GM21717 (cell line): ENCODE measurements at regions not wholly inside any gene's neighbourhood (a gene's known extent, or its start where the extent isn't known, plus 50 kb on each side); places are given as distances from the start of the nearest gene placed in this dataset.

Source experiments
- ATAC-seq: cut with Tn5 transposase; IDR thresholded peaks from one replicate; pipeline ENCODE4 v1.9.1; 2021; ENCODE audit warnings: mild to moderate bottlenecking, moderate library complexity; ENCODE audit not compliant: unreplicated experiment

DNA sequence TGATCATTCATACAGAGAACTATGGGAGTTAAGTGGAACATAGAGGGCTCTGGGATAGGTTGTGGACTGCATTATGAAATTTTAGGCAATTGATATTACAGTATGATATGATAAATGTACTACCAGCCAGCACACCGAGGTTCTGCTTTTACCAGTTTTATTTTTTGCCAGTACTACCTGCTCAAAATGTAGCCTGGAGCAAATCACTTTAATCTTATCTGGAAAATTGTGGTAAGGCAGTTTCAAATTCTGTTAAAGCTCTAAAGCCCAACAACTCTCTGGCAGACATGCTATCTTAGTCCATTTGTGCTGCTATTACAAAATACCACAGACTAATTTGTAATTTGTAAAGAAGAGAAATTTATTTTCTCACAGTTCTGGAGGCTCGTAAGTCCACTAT is 474.9 kb upstream of the CWC22 start:
- no peak for ATAC-seq

DNA sequence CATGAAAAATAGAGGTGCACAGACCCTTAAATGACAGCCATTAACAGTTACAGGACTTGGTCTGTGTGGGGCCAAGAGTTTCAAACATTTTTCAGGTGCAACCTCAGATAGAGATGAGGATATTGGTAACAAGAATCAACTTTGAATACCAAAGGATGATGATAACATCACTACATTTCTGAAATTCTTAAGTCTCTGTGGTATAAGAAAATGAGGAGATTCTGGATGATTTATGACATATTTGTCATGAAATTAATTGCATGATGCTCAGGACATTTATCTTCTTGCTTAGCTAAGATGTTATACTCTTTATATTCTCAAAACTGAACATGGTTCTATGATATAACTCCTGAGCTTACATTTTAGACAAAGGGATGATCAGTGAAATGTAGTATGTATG is 471.8 kb upstream of the CWC22 start:
- ATAC-seq: no peak

DNA sequence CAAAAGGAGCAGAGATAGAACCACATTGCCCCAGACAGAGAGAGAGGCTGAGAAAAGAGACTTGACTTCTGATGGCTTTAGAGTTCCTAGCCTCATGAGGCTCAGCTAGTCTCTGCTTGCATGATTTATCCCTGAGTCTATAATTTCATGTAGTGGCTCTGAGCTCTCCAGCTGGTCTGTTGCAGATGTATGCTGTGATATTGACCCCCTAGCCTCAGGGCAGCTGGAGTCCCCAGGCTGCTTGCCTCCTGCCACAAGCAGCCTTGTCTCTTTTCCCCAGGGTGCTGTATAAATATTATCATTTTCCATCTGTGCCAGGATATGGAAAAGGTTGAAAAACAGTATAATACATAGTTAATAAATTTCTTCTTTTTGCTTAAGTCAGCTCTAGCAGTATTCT is 467.6 kb upstream of the CWC22 start:
- ATAC-seq: no peak

DNA sequence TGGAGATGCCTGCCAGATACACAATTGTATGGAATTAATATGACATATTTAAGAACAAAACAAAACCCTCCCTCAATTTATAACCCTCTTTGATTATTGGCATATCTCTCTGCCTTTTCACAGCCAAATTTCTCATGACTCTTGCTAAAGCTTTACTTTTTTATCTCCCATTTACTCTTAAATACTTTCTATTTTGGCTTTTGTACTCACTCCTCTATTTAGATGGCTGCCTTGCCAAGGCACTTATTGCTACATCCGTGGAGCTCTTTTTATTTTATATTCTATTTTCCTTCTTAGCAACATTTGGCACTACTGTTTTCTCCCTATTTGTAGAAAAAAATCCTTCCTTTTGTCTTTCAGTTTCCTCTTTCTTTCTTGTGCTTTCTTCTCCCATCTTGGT is 466.4 kb upstream of the CWC22 start:
- no peak for ATAC-seq

DNA sequence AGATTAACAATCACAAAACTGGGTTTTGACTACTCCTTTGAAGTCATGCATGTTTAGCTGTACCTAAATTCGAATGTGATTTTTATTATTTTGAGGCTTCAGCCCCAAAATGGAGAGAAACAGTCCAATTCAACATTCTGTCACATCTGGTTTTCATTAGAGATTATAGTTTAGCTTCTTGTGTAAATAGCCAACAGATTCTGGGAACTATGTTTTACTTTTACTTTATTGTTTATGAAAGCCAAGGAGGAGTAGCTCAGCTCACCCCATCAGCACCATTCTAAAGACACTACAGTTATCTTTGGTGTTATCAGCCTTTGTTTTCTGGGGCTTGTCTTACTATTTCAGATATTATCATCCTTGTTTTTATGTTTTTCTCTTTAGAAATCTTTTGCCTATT is 465.0 kb upstream of the CWC22 start:
- no peak for ATAC-seq

DNA sequence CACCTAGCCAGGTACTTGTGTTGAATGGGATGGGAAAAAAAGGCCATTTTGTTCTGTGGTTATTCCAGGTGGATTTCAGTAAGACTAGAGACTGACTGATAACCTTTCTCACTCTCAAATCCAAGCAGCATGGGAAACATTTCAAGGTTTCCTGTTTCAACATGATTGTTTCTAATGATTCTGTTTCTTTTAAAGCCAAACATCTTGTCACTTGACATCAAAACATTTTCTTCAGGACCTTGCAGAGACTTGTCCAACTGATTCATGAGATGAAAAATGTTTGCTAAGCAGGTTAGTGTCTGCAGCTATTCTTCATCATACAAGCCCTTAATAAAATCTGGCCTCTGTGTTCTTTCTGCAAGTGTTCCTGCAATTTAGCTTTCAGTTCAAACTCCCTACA is 456.5 kb upstream of the CWC22 start:
- ATAC-seq: no peak

DNA sequence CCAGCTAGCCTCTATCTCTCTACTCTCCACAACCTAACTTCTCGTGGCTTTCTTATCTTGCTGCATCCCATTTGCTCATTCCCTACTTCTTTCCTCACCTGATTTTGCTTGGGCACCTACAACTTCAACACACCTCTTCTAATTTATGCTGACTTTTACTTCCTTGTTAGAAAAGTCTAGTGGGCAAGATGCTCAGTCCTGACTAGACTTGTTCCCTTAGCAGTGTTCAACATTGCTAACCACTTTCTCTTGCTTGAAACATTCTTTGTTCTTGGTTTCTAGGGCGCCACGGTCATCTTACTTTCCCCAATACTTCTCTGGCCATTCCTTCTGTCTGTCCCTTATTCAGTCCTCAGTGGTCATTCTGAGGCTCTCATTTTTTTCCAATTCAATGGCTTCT is 454.7 kb upstream of the CWC22 start:
- no peak for ATAC-seq

DNA sequence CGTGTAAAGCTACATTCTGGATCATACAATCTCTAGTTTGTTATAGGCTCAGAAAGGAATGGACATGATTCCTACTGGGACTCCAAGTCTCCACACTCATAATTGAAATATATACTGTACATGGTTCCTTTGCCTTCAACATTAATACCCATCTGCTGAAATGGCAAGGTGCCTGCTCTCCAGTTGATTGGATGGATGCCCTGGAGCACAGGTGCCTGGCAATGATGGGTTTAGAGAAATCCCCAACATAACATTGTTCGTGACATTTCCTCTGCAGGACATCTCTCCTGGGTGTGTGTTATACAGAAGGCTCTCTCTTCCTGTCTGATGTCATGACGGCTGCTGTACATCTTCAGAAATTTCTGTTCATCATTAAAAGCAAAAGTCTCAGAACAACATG is 449.7 kb upstream of the CWC22 start:
- ATAC-seq: no peak

DNA sequence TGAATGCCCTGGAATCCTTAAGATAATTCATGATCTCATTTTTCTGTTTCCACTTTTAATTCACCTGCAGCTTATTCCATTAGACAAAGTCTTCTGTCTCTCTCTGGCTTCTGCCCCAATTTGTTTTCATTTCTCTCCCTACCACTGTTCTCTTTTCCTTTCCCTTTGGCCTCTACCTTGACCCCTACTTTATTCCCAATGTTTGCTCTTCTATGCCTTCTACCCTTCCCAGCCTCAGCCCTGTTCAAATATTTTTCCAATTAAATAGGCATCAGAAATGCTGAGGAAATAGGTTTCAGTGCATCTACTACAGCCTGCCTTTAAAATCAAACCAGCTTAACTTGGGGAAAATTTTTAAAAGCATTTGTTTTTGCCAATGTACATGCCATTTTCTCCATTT is 443.7 kb upstream of the CWC22 start:
- no peak for ATAC-seq

DNA sequence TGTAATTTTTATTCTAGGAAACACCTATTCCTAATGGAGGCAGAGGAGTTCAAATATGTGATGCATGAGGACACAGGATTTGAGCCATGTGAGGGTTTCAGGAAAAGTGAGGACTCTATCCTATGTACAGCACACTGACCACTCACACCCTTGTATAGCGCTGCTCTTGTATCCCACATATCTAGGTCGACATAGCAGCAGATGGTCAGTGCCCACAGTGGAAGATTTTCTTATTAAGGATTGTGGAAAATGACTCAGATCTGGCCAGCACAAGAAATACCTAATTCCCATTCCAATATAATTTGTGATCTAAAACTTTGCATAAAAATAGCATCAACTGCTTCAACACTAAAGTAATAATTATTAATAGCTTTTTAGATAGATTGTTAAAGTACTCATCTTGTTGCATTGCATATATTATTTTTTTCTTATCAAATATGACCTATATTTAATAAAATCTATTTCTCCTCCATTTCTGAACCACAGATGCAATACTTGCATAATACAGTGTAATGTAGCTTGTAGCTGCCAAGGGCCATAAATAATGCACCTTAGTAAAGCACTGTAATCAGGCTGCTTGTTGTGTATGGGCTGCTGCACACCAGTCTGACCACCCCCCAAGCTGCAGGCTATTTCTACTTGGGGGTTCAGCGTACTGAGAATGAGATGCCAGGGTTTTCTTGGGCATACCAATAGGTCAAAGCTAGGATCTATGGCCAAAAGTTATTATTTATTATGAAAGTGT is 442.2 kb upstream of the CWC22 start:
- no peak for ATAC-seq

DNA sequence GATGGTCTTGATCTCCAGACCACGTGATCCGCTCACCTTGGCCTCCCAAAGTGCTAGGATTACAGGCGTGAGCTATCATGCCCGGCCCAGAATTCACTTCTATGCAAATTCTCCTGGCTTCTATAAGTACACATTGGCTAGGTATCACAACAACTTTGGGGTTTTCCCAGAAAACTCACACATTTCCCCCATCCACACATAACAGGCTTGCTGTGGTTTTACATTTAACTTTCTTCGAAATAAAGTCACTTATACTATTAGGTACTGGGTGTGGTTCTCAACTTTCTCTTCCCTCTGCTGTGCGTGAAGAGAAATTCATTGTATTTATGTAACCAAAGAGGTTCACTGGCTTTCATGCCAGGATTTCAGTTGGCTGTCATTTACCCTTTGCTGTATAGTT is 439.4 kb upstream of the CWC22 start:
- ATAC-seq: no peak

DNA sequence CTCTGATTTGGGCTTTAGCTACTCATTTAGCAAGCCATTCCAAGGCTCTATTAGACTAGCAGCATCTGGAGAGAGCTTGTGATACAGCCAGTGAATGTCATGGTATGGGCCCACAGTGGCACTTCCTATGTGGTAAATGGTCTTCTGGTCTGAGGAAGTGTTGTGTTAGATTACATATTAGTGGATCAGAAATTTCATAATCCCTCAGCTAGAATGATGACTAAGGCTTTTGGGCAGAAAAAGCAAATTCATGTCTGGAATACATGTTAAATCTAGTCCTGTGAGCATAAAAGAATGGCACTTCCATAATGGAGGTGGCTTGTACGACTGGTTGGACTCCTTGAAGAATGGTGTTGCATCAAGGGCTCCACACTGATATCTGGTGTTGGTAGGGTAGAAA is 436.8 kb upstream of the CWC22 start:
- ATAC-seq: no peak

DNA sequence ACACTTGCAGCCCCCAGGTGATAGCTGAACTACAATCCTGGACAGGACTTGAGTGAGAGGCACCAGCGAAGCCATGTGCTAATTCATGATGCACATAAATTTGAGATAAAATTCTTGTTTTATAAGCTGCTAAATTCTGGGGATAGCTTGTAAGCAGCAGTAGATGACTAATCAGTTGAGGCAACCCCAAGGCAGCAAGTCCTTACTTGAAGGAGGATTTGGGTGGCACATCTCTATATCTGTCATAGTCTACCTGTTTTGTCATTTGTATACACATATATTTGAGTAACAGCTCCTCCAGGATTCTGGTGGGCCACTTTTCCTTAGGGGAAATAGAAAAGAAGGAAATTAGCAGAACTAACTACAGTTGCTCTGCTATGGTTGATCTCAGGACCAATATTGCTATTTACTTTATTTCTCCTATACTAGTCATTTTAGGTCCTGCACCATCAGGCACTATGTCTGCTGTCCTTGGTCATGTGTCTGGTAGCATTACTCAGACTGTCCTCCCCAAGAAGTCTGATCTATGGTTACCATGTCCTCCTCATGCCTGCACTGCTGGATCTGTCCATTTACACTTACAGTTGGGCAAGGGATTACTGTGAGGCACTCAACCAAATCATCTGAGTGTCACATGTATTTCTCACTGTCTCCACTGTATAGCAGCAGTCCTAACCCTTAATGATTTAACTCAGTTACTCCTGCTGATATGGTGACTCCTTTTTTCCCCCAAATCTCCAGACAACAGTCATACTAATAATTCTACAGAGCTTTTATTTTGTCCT is 436.0 kb upstream of the CWC22 start:
- no peak for ATAC-seq

DNA sequence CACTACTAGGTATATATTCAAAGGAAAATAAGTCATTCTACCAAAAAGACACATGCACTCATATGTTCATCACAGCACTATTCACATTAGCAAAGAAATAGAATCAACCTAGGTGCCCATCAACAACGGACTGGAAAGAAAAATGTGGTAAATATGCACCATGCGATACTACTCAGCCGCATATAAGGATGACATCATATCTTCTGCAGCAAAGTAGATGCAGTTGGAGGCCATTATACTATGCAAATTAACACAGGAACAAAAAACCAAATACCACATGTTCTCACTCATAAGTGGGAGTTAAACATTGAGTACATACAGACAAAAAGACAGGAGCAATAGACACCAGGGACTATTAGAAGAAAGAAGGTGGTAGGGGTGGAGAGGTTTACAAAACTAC is 412.1 kb upstream of the CWC22 start:
- no peak for ATAC-seq

DNA sequence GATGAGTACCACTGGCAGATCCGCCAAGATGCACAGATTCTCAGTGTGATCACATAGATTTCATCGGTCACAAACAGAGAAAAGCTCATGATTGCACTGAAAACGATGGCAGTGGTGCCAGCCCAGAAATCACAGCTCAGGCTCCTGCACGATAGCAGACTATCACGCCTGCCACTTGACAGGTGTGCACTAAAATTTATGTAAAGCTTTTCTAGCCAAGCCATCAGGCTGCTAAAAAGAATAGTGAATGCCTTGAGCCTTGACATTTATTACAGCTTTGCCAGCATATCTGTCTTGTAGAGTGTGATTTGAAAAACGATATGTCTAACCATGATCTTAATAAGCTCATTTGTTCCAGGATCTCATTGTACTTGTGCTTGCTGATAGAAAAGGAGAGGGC is 409.5 kb upstream of the CWC22 start:
- ATAC-seq: no peak

DNA sequence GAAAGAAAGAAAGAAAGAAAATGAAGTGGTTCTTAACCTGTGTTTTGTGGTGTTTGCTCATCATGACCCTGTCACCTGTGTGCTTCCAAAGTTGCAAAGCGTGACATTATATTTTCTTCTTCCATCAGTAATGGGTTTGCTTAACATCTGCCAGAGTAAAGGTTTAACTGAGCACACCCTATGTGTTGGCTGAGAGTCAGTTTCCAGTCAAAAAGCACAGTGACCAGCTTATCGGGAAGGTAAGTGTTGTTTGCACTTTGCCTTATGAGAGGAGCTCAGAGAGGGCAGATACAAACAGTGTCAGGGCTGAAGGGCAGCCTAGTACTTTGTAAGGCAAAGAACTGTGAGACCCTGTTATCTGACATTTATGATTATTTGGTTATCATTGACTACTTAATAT is 406.2 kb upstream of the CWC22 start:
- ATAC-seq: no peak

DNA sequence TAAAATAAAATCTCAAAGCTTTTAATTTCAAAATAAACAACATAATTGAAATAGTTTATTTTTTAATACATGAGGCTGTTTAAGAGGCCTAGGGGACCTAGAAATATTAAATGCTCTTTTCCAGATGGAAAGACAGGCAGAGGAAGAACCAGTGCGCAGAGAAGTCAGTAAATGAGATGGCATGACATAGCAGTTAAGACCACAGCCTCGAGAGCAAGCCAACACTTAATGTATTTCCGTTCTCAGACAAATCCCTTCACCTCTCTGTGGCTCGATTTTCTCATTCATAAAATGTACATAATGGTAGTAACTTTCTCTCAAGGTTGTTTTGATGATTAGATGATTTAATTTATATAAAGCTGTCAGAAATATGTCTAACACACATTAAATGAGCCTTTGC is 405.1 kb upstream of the CWC22 start:
- ATAC-seq: no peak

DNA sequence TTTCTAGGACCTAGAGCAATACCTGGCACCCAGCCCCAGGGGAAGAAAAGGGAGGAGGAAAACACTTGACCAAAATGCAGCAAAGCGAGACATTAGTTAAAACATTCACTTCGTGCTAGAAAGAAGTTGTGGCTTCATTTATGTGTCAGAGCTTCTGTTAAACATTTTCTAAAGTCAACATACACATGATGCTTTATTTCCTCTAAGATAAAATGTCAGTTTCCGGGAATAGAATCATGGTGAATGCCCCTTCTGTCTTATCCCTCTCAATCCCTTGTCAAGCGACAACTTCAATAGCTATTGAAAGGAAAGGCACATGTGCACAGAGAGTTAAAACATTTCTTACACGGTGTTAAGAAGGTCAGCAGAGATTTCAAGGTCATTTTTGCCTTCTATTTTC is 404.6 kb upstream of the CWC22 start:
- no peak for ATAC-seq

DNA sequence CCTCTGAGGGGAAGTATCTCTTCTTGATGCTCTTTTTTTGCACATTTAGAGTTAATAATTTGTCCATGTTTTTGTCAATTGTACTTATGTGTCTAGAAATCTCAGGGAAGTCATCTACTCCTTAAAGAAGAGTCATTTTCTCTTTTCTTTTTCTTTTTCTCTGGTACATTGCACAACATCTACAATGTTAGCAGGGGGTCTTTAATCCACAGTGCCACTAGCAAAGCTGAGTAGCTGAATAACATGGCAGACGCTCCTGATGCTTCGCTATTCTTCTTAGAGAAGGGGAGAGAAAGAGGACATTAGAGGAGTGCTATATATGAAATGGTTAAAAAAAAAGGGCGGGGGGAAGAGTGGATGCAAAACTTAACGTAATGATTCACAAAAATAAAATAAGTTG is 399.6 kb upstream of the CWC22 start:
- no peak for ATAC-seq

DNA sequence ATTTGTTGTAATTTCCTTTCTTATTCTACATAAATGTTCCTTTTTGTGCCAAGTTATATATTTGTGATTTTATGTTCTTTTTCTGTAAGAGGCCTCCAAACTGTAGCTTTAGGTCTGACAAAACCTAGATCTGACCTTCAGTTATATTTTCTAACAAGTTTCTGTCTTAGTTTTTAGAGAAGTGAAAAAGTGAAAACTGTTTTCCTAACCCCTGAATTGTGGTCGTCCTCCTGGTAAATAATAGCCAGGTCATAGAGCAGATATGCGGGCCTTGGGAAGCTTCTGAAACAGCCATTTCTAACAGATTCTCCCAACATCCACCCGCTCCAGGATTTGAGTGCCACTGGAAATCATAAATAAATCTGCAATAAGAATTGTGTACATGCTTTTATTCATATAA is 398.4 kb upstream of the CWC22 start:
- ATAC-seq: no peak

DNA sequence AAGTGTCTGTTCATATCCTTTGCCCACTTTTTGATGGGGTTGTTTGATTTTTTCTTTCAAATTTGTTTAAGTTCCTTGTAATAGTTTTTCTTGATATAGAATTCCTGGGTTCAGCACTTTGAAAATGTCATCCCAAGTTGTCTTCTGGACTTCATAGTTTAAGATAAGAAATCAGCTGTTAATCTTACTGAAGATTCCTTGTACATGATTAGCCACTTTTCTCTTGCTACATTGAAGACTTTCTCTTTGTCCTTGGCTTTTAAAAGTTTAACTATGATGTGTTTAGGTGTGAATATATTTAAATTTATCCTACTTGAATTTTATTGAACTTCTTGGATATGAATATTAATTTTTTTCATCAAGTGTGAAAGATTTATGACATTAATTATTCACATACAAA is 387.2 kb upstream of the CWC22 start:
- no peak for ATAC-seq

DNA sequence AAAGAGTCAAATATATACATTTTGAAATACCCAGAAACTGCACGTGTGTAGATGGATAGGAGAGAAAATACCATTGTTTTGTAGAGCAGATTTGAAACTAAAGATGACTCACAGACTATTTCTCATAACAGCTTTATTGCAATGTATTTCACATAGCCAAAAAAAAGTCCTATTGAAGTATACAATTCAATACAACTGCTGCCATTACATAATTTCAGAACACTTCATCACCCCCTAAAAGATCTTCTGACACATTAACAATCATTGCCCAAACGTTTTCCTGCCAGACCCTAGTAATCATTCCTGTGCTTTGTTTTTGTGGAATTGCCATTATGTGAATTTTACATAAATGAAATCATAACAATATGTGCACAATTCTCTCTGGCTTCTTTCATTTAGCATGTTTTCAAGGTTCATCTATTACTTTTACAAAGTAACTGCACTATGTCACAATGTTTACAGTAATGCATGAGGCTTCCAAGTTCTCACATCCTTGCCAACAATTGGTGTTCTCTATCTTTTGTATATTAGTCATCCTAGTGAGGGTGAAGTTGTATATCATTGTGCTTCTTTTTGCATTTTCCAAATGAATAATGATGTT is 378.6 kb upstream of the CWC22 start:
- ATAC-seq: no peak
